ENCODE measurements at regions not wholly inside any gene's neighbourhood (a gene's known extent, or its start where the extent isn't known, plus 50 kb on each side); places are given as distances from the start of the nearest gene placed in this dataset.

GRCh38 chr5:144832416-144832815, 661.7 kb downstream of the KCTD16 start:
- no peaks in the 10 kb centered on the region for H3K27me3 Mint-ChIP-seq (ENCODE audit: low read depth)
- no peak for DNase-seq (ENCODE audit: low read depth, low spot score)
- H3K27ac Mint-ChIP-seq (ENCODE audit: unreplicated experiment) = no peak overlapping the region
- H3K9me3 Mint-ChIP-seq = peaks cover 6% of the 10 kb centered on the region
- no peak for TF ChIP-seq CTCF (conservative IDR thresholded peaks at IDR 0.05)
- no peak overlapping the region for H3K4me3 Mint-ChIP-seq
- peaks cover 2% of the 10 kb centered on the region for H3K36me3 Mint-ChIP-seq (ENCODE audit: low read depth)
- no peaks in the 10 kb centered on the region for H3K4me1 Mint-ChIP-seq

- DNase-seq (ENCODE audit: low read depth, low spot score) = no peak
- no peak for TF ChIP-seq CTCF (conservative IDR thresholded peaks at IDR 0.05)
- H3K27ac Mint-ChIP-seq (ENCODE audit: unreplicated experiment) = no peak overlapping the region
- H3K27me3 Mint-ChIP-seq (ENCODE audit: low read depth) = no peaks in the 10 kb centered on the region
- H3K4me3 Mint-ChIP-seq = no peak overlapping the region
- peaks cover 2% of the 10 kb centered on the region for H3K36me3 Mint-ChIP-seq (ENCODE audit: low read depth)
- no peaks in the 10 kb centered on the region for H3K4me1 Mint-ChIP-seq
- H3K9me3 Mint-ChIP-seq = peaks cover 6% of the 10 kb centered on the region
These were observed 661.0 kb downstream of the KCTD16 start for GRCh38 chr5:144831650-144832049.

GRCh38 chr5:144822503-144822902, 651.8 kb downstream of the KCTD16 start:
- no peak overlapping the region for H3K4me3 Mint-ChIP-seq
- no peak for TF ChIP-seq CTCF (conservative IDR thresholded peaks at IDR 0.05)
- no peaks in the 10 kb centered on the region for H3K36me3 Mint-ChIP-seq (ENCODE audit: low read depth)
- H3K27ac Mint-ChIP-seq (ENCODE audit: unreplicated experiment) = no peak overlapping the region
- H3K9me3 Mint-ChIP-seq = peaks cover 3% of the 10 kb centered on the region
- no peaks in the 10 kb centered on the region for H3K27me3 Mint-ChIP-seq (ENCODE audit: low read depth)
- no peak for DNase-seq (ENCODE audit: low read depth, low spot score)
- no peaks in the 10 kb centered on the region for H3K4me1 Mint-ChIP-seq

GRCh38 chr5:144820278-144820677, 649.6 kb downstream of the KCTD16 start:
- no peaks in the 10 kb centered on the region for H3K27me3 Mint-ChIP-seq (ENCODE audit: low read depth)
- no peaks in the 10 kb centered on the region for H3K4me1 Mint-ChIP-seq
- H3K4me3 Mint-ChIP-seq = no peak overlapping the region
- no peak overlapping the region for H3K27ac Mint-ChIP-seq (ENCODE audit: unreplicated experiment)
- H3K9me3 Mint-ChIP-seq = peaks cover 3% of the 10 kb centered on the region
- DNase-seq (ENCODE audit: low read depth, low spot score) = no peak
- no peak for TF ChIP-seq CTCF (conservative IDR thresholded peaks at IDR 0.05)
- H3K36me3 Mint-ChIP-seq (ENCODE audit: low read depth) = no peaks in the 10 kb centered on the region

- H3K4me3 Mint-ChIP-seq = no peak overlapping the region
- no peaks in the 10 kb centered on the region for H3K9me3 Mint-ChIP-seq
- H3K27me3 Mint-ChIP-seq (ENCODE audit: low read depth) = no peaks in the 10 kb centered on the region
- H3K4me1 Mint-ChIP-seq = no peaks in the 10 kb centered on the region
- TF ChIP-seq CTCF (conservative IDR thresholded peaks at IDR 0.05) = no peak
- DNase-seq (ENCODE audit: low read depth, low spot score) = no peak
- H3K36me3 Mint-ChIP-seq (ENCODE audit: low read depth) = no peaks in the 10 kb centered on the region
- H3K27ac Mint-ChIP-seq (ENCODE audit: unreplicated experiment) = no peak overlapping the region
These were observed 644.5 kb downstream of the KCTD16 start for GRCh38 chr5:144815131-144815530.

- no peak for TF ChIP-seq CTCF (conservative IDR thresholded peaks at IDR 0.05)
- Mint-ChIP-seq H3K27ac (ENCODE audit: unreplicated experiment) (no peak overlapping the region), H3K9me3 (peaks cover 7% of the 10 kb centered on the region), H3K4me3 (no peak overlapping the region), H3K36me3 (ENCODE audit: low read depth) (no peaks in the 10 kb centered on the region), H3K4me1 (no peaks in the 10 kb centered on the region), H3K27me3 (ENCODE audit: low read depth) (no peaks in the 10 kb centered on the region)
- no peak for DNase-seq (ENCODE audit: low read depth, low spot score)
These were observed 642.1 kb downstream of the KCTD16 start for GRCh38 chr5:144812763-144813162.
